HG03066 (cell line): ENCODE measurements at regions not wholly inside any gene's neighbourhood (a gene's known extent, or its start where the extent isn't known, plus 50 kb on each side); places are given as distances from the start of the nearest gene placed in this dataset.
"Not testable (repeated sequence)": the region's sequence is repeated elsewhere in the genome, so short reads cannot be mapped to it uniquely, and the experiment has no call there.

Source experiments
- ATAC-seq: cut with Tn5 transposase; IDR thresholded peaks from one replicate; pipeline ENCODE4 v1.9.1; 2021; ENCODE audit warnings: low read depth; ENCODE audit not compliant: unreplicated experiment

- no peak for ATAC-seq
These were observed 78.1 kb upstream of the ZNF644 start for GRCh38 chr1:91099746-91100621.

GRCh38 chr1:91098299-91098906 is 76.6 kb upstream of the ZNF644 start:
- no peak for ATAC-seq

GRCh38 chr1:91095321-91095720 is 73.5 kb upstream of the ZNF644 start:
- not testable (repeated sequence) for ATAC-seq

- ATAC-seq, result no peak
These were observed 70.7 kb upstream of the ZNF644 start for GRCh38 chr1:91092503-91092902.

GRCh38 chr1:91091812-91092211 is 70.0 kb upstream of the ZNF644 start:
- no peak for ATAC-seq

GRCh38 chr1:91080650-91081049 is 58.8 kb upstream of the ZNF644 start:
- no peak for ATAC-seq

- ATAC-seq, result no peak
These were observed 57.0 kb upstream of the ZNF644 start for GRCh38 chr1:91078859-91079258.

GRCh38 chr1:91076834-91077233 is 55.0 kb upstream of the ZNF644 start:
- no peak for ATAC-seq

- ATAC-seq, result no peak
These were observed 53.6 kb upstream of the ZNF644 start for GRCh38 chr1:91075233-91076135.

- ATAC-seq, result no peak
These were observed 51.5 kb upstream of the ZNF644 start for GRCh38 chr1:91073299-91073698.

GRCh38 chr1:91071838-91072237 is 50.0 kb upstream of the ZNF644 start:
- no peak for ATAC-seq
